CD14-positive monocyte (primary cell): ENCODE measurements at regions not wholly inside any gene's neighbourhood (a gene's known extent, or its start where the extent isn't known, plus 50 kb on each side); places are given as distances from the start of the nearest gene placed in this dataset.

Experiments
- DNase-seq, 3 donors: peaks; one replicate each; pipeline ENCODE4 v3.0.0-alpha.2; 2011 to 2022
- H2AFZ ChIP-seq: 2 replicates; pipeline ENCODE4 v1.6.0; 2012; ENCODE audit warnings: mild to moderate bottlenecking, low read depth, low read length, inconsistent platforms; ENCODE audit not compliant: insufficient read depth, poor library complexity, severe bottlenecking
- H3K27ac ChIP-seq, 2 donors: 1 replicate in 1 of 2; 2 replicates in 1 of 2; pipeline ENCODE4 v1.5.1; 2012 to 2013; ENCODE audit warnings: low read length in 2 of 2, control low read depth in 1 of 2, inconsistent platforms in 1 of 2, low read depth in 1 of 2, mild to moderate bottlenecking in 1 of 2
- H3K27me3 ChIP-seq, 2 donors: one replicate each; pipeline versions ENCODE4 v1.6.0 to v1.6.1; 2011 to 2013; ENCODE audit warnings: low read length in 2 of 2; ENCODE audit not compliant: control insufficient read depth in 2 of 2, insufficient read depth in 2 of 2
- H3K36me3 ChIP-seq, 2 donors: replicated peaks in 1 of 2; 1 replicate in 1 of 2; 2 replicates in 1 of 2; pipeline versions ENCODE4 v1.5.1 to v1.6.1; 2012 to 2013; ENCODE audit warnings: low read length in 2 of 2, control low read depth in 1 of 2, inconsistent platforms in 1 of 2, mild to moderate bottlenecking in 1 of 2; ENCODE audit not compliant: insufficient read depth in 2 of 2, control insufficient read depth in 1 of 2
- H3K4me1 ChIP-seq, 2 donors: 1 replicate in 1 of 2; 2 replicates in 1 of 2; pipeline versions ENCODE4 v1.5.1 to v1.6.1; 2012 to 2013; ENCODE audit warnings: low read length in 2 of 2, control low read depth in 1 of 2, inconsistent platforms in 1 of 2, mild to moderate bottlenecking in 1 of 2, moderate library complexity in 1 of 2; ENCODE audit not compliant: insufficient read depth in 2 of 2, control insufficient read depth in 1 of 2
- H3K4me2 ChIP-seq: replicated peaks from 2 replicates; pipeline ENCODE3; 2012; ENCODE audit warnings: low read length, moderate library complexity, mild to moderate bottlenecking; ENCODE audit not compliant: poor library complexity, severe bottlenecking; ENCODE audit errors: extremely low read depth
- H3K4me3 ChIP-seq, 3 experiments: fragments of 200-600 bp in 1 of 3; sonication (generic) in 1 of 3; replicated peaks in 1 of 3; 1 replicate in 2 of 3; 2 replicates in 1 of 3; pipeline ENCODE4 v1.5.1; 2011 to 2013; ENCODE audit warnings: low read length in 3 of 3, mild to moderate bottlenecking in 3 of 3, control low read depth in 2 of 3, low read depth in 2 of 3, inconsistent platforms in 1 of 3, moderate library complexity in 1 of 3
- H3K79me2 ChIP-seq: 2 replicates; pipeline ENCODE4 v1.6.0; 2012; ENCODE audit warnings: mild to moderate bottlenecking, control low read depth, inconsistent platforms, low read length, moderate library complexity; ENCODE audit not compliant: insufficient read depth
- H3K9ac ChIP-seq: 2 replicates; pipeline ENCODE4 v1.6.0; 2017; ENCODE audit warnings: low read length, mild to moderate bottlenecking; ENCODE audit not compliant: insufficient read depth, poor library complexity, severe bottlenecking
- H3K9me3 ChIP-seq, 2 donors: replicated peaks in 1 of 2; 1 replicate in 1 of 2; 2 replicates in 1 of 2; pipeline versions ENCODE4 v1.5.1 to v1.6.1; 2012 to 2013; ENCODE audit warnings: low read length in 2 of 2, control low read depth in 1 of 2; ENCODE audit not compliant: control insufficient read depth in 1 of 2, insufficient read depth in 1 of 2
- H4K20me1 ChIP-seq: 2 replicates; pipeline ENCODE4 v1.6.0; 2012; ENCODE audit warnings: mild to moderate bottlenecking, low read length, control low read depth, moderate library complexity; ENCODE audit not compliant: insufficient read depth
- H3K27ac Mint-ChIP-seq, 7 donors: one replicate each; pipeline ENCODE4 v1.8.0; 2020; ENCODE audit warnings: mild to moderate bottlenecking in 7 of 7, mixed read lengths in 7 of 7, moderate library complexity in 6 of 7, inconsistent platforms in 2 of 7
- H3K27me3 Mint-ChIP-seq, 3 donors: one replicate each; pipeline ENCODE4 v1.8.0; 2021 to 2022; ENCODE audit warnings: low read depth in 3 of 3, mild to moderate bottlenecking in 3 of 3, mixed read lengths in 3 of 3, moderate library complexity in 3 of 3, inconsistent platforms in 1 of 3
- H3K36me3 Mint-ChIP-seq, 2 donors: one replicate each; pipeline ENCODE4 v1.8.0; 2020; ENCODE audit warnings: mixed read lengths in 2 of 2, inconsistent platforms in 1 of 2, mild to moderate bottlenecking in 1 of 2
- H3K4me1 Mint-ChIP-seq: one replicate; pipeline ENCODE4 v1.8.0; 2020; ENCODE audit warnings: mild to moderate bottlenecking, mixed read lengths
- H3K4me3 Mint-ChIP-seq, 2 donors: one replicate each; pipeline ENCODE4 v1.8.0; 2020; ENCODE audit warnings: mild to moderate bottlenecking in 2 of 2, mixed read lengths in 2 of 2, moderate library complexity in 1 of 2
- H3K9me3 Mint-ChIP-seq, 7 donors: one replicate each; pipeline ENCODE4 v1.8.0; 2020 to 2022; ENCODE audit warnings: mixed read lengths in 7 of 7, mild to moderate bottlenecking in 6 of 7, moderate library complexity in 6 of 7, inconsistent platforms in 2 of 7
- WGBS: methylation state at CpG from one replicate; pipeline ENCODE4 v1.1.5; 2013; ENCODE audit warnings: missing lambda C conversion rate; ENCODE audit not compliant: insufficient coverage; 5-methylcytosine and 5-hydroxymethylcytosine counted together
- intact Hi-C, 2 donors: fragments of 100-400 bp; cut with micrococcal nuclease; formaldehyde crosslinking; loops; one replicate each; pipeline versions ENCODE4 v1.15.0 to v1.15.1; 2023
- TF ChIP-seq, protein P1 (sequence below): fragments of 200-600 bp; IDR thresholded peaks from one replicate; pipeline ENCODE4 v1.8.0; 2022; ENCODE audit warnings: antibody characterized with exemption, mild to moderate bottlenecking

DNA sequence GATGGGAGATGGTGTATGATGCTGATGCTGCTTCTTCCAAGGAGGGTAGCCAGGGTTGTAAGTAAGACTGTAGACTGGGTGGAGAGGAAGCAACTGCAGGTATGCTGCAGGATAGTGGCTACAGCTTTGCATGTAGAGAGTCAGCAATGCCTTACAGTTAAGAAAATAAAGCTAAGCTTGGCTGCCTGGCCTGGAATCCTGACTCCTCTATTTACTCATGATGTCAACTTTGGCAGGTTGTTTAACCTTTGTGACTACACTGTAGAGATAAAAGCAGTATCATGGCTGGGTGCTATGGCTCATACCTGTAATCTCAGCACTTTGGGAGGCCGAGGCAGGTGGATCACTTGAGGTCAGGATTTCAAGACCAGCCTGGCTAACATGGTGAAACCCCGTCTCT, 301.6 kb upstream of the RBFOX1 start:
- 100% methylated on average over 1 of the region's 2 CpGs for WGBS
- peaks cover 0 to 6% (median 0%) of the 10 kb centered on the region in 7 donors for H3K9me3 Mint-ChIP-seq
- H3K4me2 ChIP-seq: no peak overlapping the region
- no peaks in the 10 kb centered on the region for H3K36me3 ChIP-seq
- no peak for DNase-seq
- H3K27ac ChIP-seq: no peak overlapping the region
- H3K79me2 ChIP-seq: no peaks in the 10 kb centered on the region
- no peak overlapping the region for H3K9ac ChIP-seq
- no peak overlapping the region for H3K4me3 Mint-ChIP-seq
- H2AFZ ChIP-seq: no peak overlapping the region
- H3K4me3 ChIP-seq: no peak overlapping the region
- intact Hi-C loops: no loop called here
- no peaks in the 10 kb centered on the region for H4K20me1 ChIP-seq
- no peaks in the 10 kb centered on the region for H3K9me3 ChIP-seq
- TF ChIP-seq, protein P1, sequence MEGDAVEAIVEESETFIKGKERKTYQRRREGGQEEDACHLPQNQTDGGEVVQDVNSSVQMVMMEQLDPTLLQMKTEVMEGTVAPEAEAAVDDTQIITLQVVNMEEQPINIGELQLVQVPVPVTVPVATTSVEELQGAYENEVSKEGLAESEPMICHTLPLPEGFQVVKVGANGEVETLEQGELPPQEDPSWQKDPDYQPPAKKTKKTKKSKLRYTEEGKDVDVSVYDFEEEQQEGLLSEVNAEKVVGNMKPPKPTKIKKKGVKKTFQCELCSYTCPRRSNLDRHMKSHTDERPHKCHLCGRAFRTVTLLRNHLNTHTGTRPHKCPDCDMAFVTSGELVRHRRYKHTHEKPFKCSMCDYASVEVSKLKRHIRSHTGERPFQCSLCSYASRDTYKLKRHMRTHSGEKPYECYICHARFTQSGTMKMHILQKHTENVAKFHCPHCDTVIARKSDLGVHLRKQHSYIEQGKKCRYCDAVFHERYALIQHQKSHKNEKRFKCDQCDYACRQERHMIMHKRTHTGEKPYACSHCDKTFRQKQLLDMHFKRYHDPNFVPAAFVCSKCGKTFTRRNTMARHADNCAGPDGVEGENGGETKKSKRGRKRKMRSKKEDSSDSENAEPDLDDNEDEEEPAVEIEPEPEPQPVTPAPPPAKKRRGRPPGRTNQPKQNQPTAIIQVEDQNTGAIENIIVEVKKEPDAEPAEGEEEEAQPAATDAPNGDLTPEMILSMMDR: no peak
- no peaks in the 10 kb centered on the region for H3K4me1 Mint-ChIP-seq
- peaks cover 0 to 1% (median 0%) of the 10 kb centered on the region in 3 donors for H3K27me3 Mint-ChIP-seq
- no peaks in the 10 kb centered on the region for H3K36me3 Mint-ChIP-seq
- H3K27me3 ChIP-seq: no peaks in the 10 kb centered on the region
- H3K4me1 ChIP-seq: no peaks in the 10 kb centered on the region
- no peak overlapping the region for H3K27ac Mint-ChIP-seq

DNA sequence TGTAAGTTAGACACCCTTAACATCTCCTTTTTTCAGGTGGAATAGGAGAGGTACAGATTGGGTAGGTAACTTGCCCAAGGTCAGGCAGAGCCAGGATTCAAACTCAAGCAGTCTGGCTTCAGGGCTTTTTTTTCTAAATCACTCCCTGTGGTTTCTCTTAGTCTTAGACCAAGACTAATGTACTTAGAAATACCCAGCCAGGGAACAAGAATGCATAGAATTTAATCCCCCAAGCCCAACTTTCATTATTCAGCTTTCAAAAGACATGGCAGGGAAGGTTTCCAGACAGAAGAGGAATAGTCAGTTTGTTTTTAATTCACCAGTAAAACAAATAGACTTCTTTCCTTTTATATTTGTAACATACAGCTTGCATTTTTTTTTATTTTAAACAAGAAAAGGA, 305.2 kb upstream of the RBFOX1 start:
- Histone ChIP-seq H3K9ac (no peak overlapping the region), H3K4me1 (no peaks in the 10 kb centered on the region), H4K20me1 (no peaks in the 10 kb centered on the region), H3K4me2 (no peak overlapping the region), H3K9me3 (no peaks in the 10 kb centered on the region), H3K79me2 (no peaks in the 10 kb centered on the region), H3K36me3 (no peaks in the 10 kb centered on the region), H3K27me3 (no peaks in the 10 kb centered on the region), H3K27ac (no peak overlapping the region), H2AFZ (no peak overlapping the region), H3K4me3 (no peak overlapping the region)
- intact Hi-C loops: no loop called here
- TF ChIP-seq, protein P1: no peak
- no peak overlapping the region for H3K27ac Mint-ChIP-seq
- H3K36me3 Mint-ChIP-seq: no peaks in the 10 kb centered on the region
- no peaks in the 10 kb centered on the region for H3K4me1 Mint-ChIP-seq
- H3K9me3 Mint-ChIP-seq: peaks cover 0 to 3% (median 0%) of the 10 kb centered on the region in 7 donors
- no peak overlapping the region for H3K4me3 Mint-ChIP-seq
- peaks cover 0 to 4% (median 0%) of the 10 kb centered on the region in 3 donors for H3K27me3 Mint-ChIP-seq
- no peak for DNase-seq
